Caco-2 (cell line): ENCODE measurements at regions not wholly inside any gene's neighbourhood (a gene's known extent, or its start where the extent isn't known, plus 50 kb on each side); places are given as distances from the start of the nearest gene placed in this dataset.

Source experiments
- BruUV-seq: library from RNA; stranded (reverse); fragments of 400-500 nt; replicated peaks from 2 replicates; lab custom pipeline; 2021; lab: Mats Ljungman, UMichigan
- CTCF ChIA-PET: fragments of 300-600 bp; sonication (Branson Sonifier 250); formaldehyde crosslinking; loops from one replicate; lab custom pipeline; 2022; ENCODE audit warnings: antibody characterized with exemption; lab: Charles Lee
- POLR2A ChIA-PET: fragments of 300-600 bp; sonication (Branson Sonifier 250); formaldehyde crosslinking; loops from one replicate; lab custom pipeline; 2022; ENCODE audit warnings: antibody characterized with exemption; lab: Charles Lee
- DNase-seq, 2 experiments: peaks; one replicate each; pipeline versions ENCODE4 v3.0.0 to v3.0.0-alpha.2; 2020 to 2022
- H3K27me3 ChIP-seq: replicated peaks from 2 replicates; pipeline ENCODE4 v1.6.0; 2011; ENCODE audit warnings: low read length; ENCODE audit not compliant: control insufficient read depth, insufficient read depth
- H3K36me3 ChIP-seq: 2 replicates; pipeline ENCODE4 v1.5.1; 2011; ENCODE audit warnings: low read length; ENCODE audit not compliant: control insufficient read depth, insufficient read depth
- H3K4me1 ChIP-seq: fragments of 250-450 bp; sonication (Bioruptor Pico); 2 replicates; pipeline ENCODE4 v1.5.1; 2020; ENCODE audit warnings: mild to moderate bottlenecking
- H3K4me3 ChIP-seq: 2 replicates; pipeline ENCODE4 v1.5.1; 2011; ENCODE audit warnings: low read depth, mild to moderate bottlenecking, control low read depth, low read length
- H3K9me3 ChIP-seq: fragments of 250-450 bp; sonication (Bioruptor Pico); 2 replicates; pipeline ENCODE4 v1.5.1; 2020; ENCODE audit warnings: mild to moderate bottlenecking, moderate library complexity
- H3K27ac Mint-ChIP-seq: one replicate; pipeline ENCODE4 v1.8.0; 2022; ENCODE audit warnings: mixed read lengths; ENCODE audit not compliant: unreplicated experiment
- H3K27me3 Mint-ChIP-seq: one replicate; pipeline ENCODE4 v1.8.0; 2022; ENCODE audit warnings: mixed read lengths; ENCODE audit not compliant: insufficient read depth, unreplicated experiment
- H3K36me3 Mint-ChIP-seq: one replicate; pipeline ENCODE4 v1.8.0; 2022; ENCODE audit warnings: mild to moderate bottlenecking, mixed read lengths; ENCODE audit not compliant: insufficient read depth, unreplicated experiment
- H3K4me1 Mint-ChIP-seq: one replicate; pipeline ENCODE4 v1.8.0; 2022; ENCODE audit warnings: low read depth, mixed read lengths; ENCODE audit not compliant: unreplicated experiment
- H3K4me3 Mint-ChIP-seq: one replicate; pipeline ENCODE4 v1.8.0; 2022; ENCODE audit warnings: mild to moderate bottlenecking, moderate library complexity, mixed read lengths; ENCODE audit not compliant: unreplicated experiment
- H3K9me3 Mint-ChIP-seq: one replicate; pipeline ENCODE4 v1.8.0; 2022; ENCODE audit warnings: mixed read lengths; ENCODE audit not compliant: unreplicated experiment
- intact Hi-C: fragments of 100-400 bp; cut with micrococcal nuclease; formaldehyde crosslinking; loops from one replicate; pipeline ENCODE4 v1.10.0; 2022; ENCODE audit not compliant: unreplicated experiment
- TF ChIP-seq, protein P1 (sequence below), 2 experiments: fragments of 200-600 bp in 1 of 2; IDR thresholded peaks; 1 replicate in 1 of 2; 2 replicates in 1 of 2; pipeline versions ENCODE4 v1.5.1 to v1.8.0; 2011 to 2022; ENCODE audit warnings: antibody characterized with exemption in 1 of 2, control low read depth in 1 of 2, inconsistent platforms in 1 of 2, low read depth in 1 of 2, low read length in 1 of 2, mild to moderate bottlenecking in 1 of 2, moderate library complexity in 1 of 2; ENCODE audit not compliant: insufficient read depth in 1 of 2, severe bottlenecking in 1 of 2, unreplicated experiment in 1 of 2

DNA sequence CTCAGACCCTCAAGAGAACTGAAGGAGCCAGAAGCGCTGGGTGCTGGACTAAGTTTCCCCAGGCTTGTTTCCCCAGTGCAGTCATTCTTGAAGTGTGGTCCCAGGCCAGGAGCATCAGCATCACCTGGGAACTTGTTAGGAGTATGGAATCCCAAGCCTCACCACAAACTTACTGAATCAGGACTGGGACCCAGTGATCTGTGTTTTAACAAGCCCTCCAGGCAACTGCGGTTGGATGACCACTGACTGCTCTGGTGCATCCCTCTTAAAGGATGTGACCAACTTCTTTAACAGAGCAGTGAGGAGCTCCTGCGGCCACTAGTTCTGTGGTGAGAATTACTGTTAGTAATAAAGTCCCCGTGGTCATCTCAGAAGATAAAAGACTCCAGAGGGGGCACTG, 62.4 kb upstream of the DAZL start:
- no peaks in the 10 kb centered on the region for H3K27me3 ChIP-seq
- TF ChIP-seq, protein P1, sequence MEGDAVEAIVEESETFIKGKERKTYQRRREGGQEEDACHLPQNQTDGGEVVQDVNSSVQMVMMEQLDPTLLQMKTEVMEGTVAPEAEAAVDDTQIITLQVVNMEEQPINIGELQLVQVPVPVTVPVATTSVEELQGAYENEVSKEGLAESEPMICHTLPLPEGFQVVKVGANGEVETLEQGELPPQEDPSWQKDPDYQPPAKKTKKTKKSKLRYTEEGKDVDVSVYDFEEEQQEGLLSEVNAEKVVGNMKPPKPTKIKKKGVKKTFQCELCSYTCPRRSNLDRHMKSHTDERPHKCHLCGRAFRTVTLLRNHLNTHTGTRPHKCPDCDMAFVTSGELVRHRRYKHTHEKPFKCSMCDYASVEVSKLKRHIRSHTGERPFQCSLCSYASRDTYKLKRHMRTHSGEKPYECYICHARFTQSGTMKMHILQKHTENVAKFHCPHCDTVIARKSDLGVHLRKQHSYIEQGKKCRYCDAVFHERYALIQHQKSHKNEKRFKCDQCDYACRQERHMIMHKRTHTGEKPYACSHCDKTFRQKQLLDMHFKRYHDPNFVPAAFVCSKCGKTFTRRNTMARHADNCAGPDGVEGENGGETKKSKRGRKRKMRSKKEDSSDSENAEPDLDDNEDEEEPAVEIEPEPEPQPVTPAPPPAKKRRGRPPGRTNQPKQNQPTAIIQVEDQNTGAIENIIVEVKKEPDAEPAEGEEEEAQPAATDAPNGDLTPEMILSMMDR (IDR thresholded peaks at IDR 0.05; ENCODE audit: insufficient read depth in 1 of 2, low read depth in 1 of 2, low read length in 1 of 2, severe bottlenecking in 1 of 2, unreplicated experiment in 1 of 2), result no peak
- BruUV-seq, result no TSS peak
- no peak overlapping the region for H3K4me3 ChIP-seq
- no peak for DNase-seq
- H3K4me1 ChIP-seq, result peaks cover 12% of the 10 kb centered on the region
- CTCF ChIA-PET, result no interaction called here
- H3K36me3 ChIP-seq, result no peaks in the 10 kb centered on the region
- peaks cover 9% of the 10 kb centered on the region for H3K4me1 Mint-ChIP-seq
- H3K9me3 ChIP-seq, result no peaks in the 10 kb centered on the region
- H3K9me3 Mint-ChIP-seq, result no peaks in the 10 kb centered on the region
- POLR2A ChIA-PET, result no interaction called here
- no peaks in the 10 kb centered on the region for H3K36me3 Mint-ChIP-seq
- H3K27ac Mint-ChIP-seq, result no peak overlapping the region
- intact Hi-C loops, result no loop called here
- H3K27me3 Mint-ChIP-seq, result peaks cover 6% of the 10 kb centered on the region
- no peak overlapping the region for H3K4me3 Mint-ChIP-seq

- H3K4me3 Mint-ChIP-seq, result no peak overlapping the region
- peaks cover 12% of the 10 kb centered on the region for H3K4me1 ChIP-seq
- H3K27me3 ChIP-seq, result no peaks in the 10 kb centered on the region
- POLR2A ChIA-PET, result no interaction called here
- CTCF ChIA-PET, result no interaction called here
- H3K4me3 ChIP-seq, result no peak overlapping the region
- H3K4me1 Mint-ChIP-seq, result peaks cover 9% of the 10 kb centered on the region
- no peak for DNase-seq
- H3K9me3 ChIP-seq, result no peaks in the 10 kb centered on the region
- no peak overlapping the region for H3K27ac Mint-ChIP-seq
- TF ChIP-seq, protein P1 (IDR thresholded peaks at IDR 0.05; ENCODE audit: insufficient read depth in 1 of 2, low read depth in 1 of 2, low read length in 1 of 2, severe bottlenecking in 1 of 2, unreplicated experiment in 1 of 2), result no peak
- H3K27me3 Mint-ChIP-seq, result peaks cover 3% of the 10 kb centered on the region
- no TSS peak for BruUV-seq
- H3K36me3 Mint-ChIP-seq, result no peaks in the 10 kb centered on the region
- no peaks in the 10 kb centered on the region for H3K36me3 ChIP-seq
- intact Hi-C loops, result no loop called here
- no peaks in the 10 kb centered on the region for H3K9me3 Mint-ChIP-seq
These were observed 63.7 kb upstream of the DAZL start for GRCh38 chr3:16668776-16669545.

DNA sequence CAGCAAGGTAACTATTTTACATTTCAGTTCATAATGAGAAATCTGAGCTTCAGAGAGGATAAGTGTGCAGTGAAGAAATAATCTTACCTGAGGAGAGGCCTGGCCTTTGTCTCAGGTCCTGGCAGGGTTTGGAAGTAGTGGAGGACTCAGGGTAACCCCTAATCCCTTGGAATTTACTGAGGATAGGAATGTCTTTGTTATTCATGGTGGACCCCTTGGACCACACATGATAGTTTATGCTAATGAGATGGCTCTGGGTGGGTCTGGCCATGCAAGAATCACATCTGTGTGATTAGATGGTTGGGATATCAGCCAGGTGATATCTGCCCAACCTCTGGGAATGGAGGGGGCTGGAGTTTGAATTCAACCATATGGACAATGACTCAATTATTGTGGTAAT, 65.0 kb upstream of the DAZL start:
- no peaks in the 10 kb centered on the region for H3K9me3 ChIP-seq
- H3K4me1 Mint-ChIP-seq, result peaks cover under 1% of the 10 kb centered on the region

More for the DNA sequence above, 65.0 kb upstream of the DAZL start:
- no peak overlapping the region for H3K4me3 Mint-ChIP-seq
- H3K36me3 ChIP-seq, result no peaks in the 10 kb centered on the region
- CTCF ChIA-PET, result no interaction called here
- TF ChIP-seq, protein P1 (IDR thresholded peaks at IDR 0.05; ENCODE audit: insufficient read depth in 1 of 2, low read depth in 1 of 2, low read length in 1 of 2, severe bottlenecking in 1 of 2, unreplicated experiment in 1 of 2), result no peak
- no peak overlapping the region for H3K27ac Mint-ChIP-seq
- peaks cover 3% of the 10 kb centered on the region for H3K27me3 Mint-ChIP-seq
- no peak for DNase-seq
- no peak overlapping the region for H3K4me3 ChIP-seq
- H3K36me3 Mint-ChIP-seq, result no peaks in the 10 kb centered on the region
- H3K9me3 Mint-ChIP-seq, result no peaks in the 10 kb centered on the region
- peaks cover 6% of the 10 kb centered on the region for H3K4me1 ChIP-seq
- intact Hi-C loops, result no loop called here
- no peaks in the 10 kb centered on the region for H3K27me3 ChIP-seq
- BruUV-seq, result no TSS peak
- POLR2A ChIA-PET, result no interaction called here
